ENCODE measurements at regions not wholly inside any gene's neighbourhood (a gene's known extent, or its start where the extent isn't known, plus 50 kb on each side); places are given as distances from the start of the nearest gene placed in this dataset.

DNA sequence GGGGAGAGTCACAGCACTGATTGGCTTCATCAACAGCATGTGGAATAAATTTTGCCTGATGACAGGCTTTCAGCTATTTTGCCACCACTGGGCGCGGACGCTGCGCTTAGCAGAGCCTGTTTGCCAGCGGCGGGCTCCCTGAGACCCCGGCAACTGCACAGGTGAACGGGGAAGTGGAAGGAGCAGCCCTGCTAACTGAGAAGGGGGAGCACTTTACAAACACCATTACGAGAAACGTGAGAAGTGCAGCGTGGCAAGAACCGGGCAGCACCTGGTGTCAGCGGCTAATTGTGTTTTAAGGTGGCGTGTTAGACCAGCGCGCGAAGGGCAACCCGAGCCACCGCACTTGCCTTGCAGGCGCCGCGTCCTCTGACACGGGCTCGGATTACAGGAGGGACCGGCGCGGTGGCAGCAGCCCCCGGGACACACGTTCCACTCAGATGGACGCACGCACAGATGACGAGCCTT lies 307.8 kb upstream of the ARRDC4 start:
- Histone ChIP-seq H3K4me1 (ENCODE audit: control insufficient read depth, low read length) (no peaks in the 10 kb centered on the region), H3K4me3 (ENCODE audit: low read length) (no peak overlapping the region), H3K4me2 (ENCODE audit: low read length) (no peak overlapping the region), H3K79me2 (ENCODE audit: control insufficient read depth, low read length) (no peaks in the 10 kb centered on the region), H4K20me1 (ENCODE audit: control insufficient read depth, insufficient read depth, low read depth, low read length) (no peaks in the 10 kb centered on the region), H3K27me3 (ENCODE audit: control insufficient read depth, low read length) (no peaks in the 10 kb centered on the region), H3K9me2 (replicated peaks; ENCODE audit: control insufficient read depth, low read length) (no peaks in the 10 kb centered on the region), H3K36me3 (ENCODE audit: control insufficient read depth, low read length) (no peaks in the 10 kb centered on the region), H3K9me3 (ENCODE audit: control insufficient read depth, insufficient read depth, low read length) (no peaks in the 10 kb centered on the region), H3K27ac (ENCODE audit: low read depth, low read length) (no peak overlapping the region), H3F3A (ENCODE audit: control insufficient read depth, insufficient read depth) (no peaks in the 10 kb centered on the region)
- TF ChIP-seq, protein P1, sequence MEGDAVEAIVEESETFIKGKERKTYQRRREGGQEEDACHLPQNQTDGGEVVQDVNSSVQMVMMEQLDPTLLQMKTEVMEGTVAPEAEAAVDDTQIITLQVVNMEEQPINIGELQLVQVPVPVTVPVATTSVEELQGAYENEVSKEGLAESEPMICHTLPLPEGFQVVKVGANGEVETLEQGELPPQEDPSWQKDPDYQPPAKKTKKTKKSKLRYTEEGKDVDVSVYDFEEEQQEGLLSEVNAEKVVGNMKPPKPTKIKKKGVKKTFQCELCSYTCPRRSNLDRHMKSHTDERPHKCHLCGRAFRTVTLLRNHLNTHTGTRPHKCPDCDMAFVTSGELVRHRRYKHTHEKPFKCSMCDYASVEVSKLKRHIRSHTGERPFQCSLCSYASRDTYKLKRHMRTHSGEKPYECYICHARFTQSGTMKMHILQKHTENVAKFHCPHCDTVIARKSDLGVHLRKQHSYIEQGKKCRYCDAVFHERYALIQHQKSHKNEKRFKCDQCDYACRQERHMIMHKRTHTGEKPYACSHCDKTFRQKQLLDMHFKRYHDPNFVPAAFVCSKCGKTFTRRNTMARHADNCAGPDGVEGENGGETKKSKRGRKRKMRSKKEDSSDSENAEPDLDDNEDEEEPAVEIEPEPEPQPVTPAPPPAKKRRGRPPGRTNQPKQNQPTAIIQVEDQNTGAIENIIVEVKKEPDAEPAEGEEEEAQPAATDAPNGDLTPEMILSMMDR (IDR thresholded peaks at IDR 0.05; ENCODE audit: low read depth, low read length, poor library complexity, severe bottlenecking), result no peak
- TF ChIP-seq EZH2phosphoT487 (IDR thresholded peaks at IDR 0.05; ENCODE audit: borderline replicate concordance, low read length), result no peak

DNA sequence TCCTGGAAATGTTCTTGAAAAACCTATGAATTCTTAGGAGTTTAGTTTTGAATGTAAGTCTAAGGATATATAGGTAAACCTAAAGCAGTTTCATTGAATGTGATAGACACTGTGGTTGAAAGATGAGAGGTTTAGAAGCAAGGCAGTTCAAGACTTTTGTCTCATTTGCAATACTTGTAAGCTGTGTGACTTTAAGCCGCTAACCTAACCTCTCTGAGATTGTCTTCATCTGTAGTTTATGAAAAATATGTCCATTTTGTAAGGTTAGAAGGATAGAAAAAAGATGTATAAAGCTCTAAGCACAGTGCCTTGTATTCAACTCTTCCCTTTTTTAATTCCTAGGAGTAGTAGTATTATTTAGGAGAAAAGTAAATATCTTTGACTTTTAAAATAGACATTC lies 306.6 kb upstream of the ARRDC4 start:
- Histone ChIP-seq H3K36me3 (ENCODE audit: control insufficient read depth, low read length) (no peaks in the 10 kb centered on the region), H4K20me1 (ENCODE audit: control insufficient read depth, insufficient read depth, low read depth, low read length) (no peaks in the 10 kb centered on the region), H3K4me2 (ENCODE audit: low read length) (no peak overlapping the region), H3K4me3 (ENCODE audit: low read length) (no peak overlapping the region), H3K27me3 (ENCODE audit: control insufficient read depth, low read length) (no peaks in the 10 kb centered on the region), H3F3A (ENCODE audit: control insufficient read depth, insufficient read depth) (no peaks in the 10 kb centered on the region), H3K9me3 (ENCODE audit: control insufficient read depth, insufficient read depth, low read length) (no peaks in the 10 kb centered on the region), H3K79me2 (ENCODE audit: control insufficient read depth, low read length) (no peaks in the 10 kb centered on the region), H3K9me2 (replicated peaks; ENCODE audit: control insufficient read depth, low read length) (no peaks in the 10 kb centered on the region), H3K27ac (ENCODE audit: low read depth, low read length) (no peak overlapping the region), H3K4me1 (ENCODE audit: control insufficient read depth, low read length) (no peaks in the 10 kb centered on the region)
- TF ChIP-seq EZH2phosphoT487 (IDR thresholded peaks at IDR 0.05; ENCODE audit: borderline replicate concordance, low read length), result no peak
- TF ChIP-seq, protein P1 (IDR thresholded peaks at IDR 0.05; ENCODE audit: low read depth, low read length, poor library complexity, severe bottlenecking), result no peak

DNA sequence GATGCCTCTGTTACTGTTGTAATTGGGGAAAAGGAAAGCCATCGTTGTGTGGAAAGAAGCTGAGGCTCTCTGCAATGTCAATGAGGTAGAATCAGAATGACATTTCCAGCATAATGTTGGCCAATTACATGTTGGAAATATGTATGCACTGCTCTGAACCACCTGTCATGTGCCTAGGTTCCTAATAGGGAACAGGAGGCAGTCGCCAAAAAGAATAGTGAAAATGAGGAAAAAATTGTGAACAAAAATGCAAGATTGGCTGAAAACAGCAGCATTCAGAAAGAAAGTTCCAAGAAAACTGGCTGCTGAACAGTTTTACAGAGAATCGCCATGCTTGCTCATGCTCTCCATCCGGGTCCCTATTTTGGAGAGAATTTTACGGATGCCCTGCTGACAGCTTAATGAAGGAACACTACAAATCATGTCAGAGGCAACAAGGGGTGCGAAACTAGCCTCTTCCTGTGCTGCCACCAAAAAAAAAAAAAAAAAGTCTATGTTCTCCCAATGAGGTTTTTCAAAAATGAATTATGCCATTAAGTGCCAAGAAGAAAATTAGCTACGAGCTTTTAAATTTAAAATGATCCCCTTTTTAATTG lies 305.9 kb upstream of the ARRDC4 start:
- H4K20me1 ChIP-seq (ENCODE audit: control insufficient read depth, insufficient read depth, low read depth, low read length), result no peaks in the 10 kb centered on the region
- no peaks in the 10 kb centered on the region for H3K27me3 ChIP-seq (ENCODE audit: control insufficient read depth, low read length)
- no peak overlapping the region for H3K4me2 ChIP-seq (ENCODE audit: low read length)
- H3F3A ChIP-seq (ENCODE audit: control insufficient read depth, insufficient read depth), result no peaks in the 10 kb centered on the region
- H3K9me2 ChIP-seq (replicated peaks; ENCODE audit: control insufficient read depth, low read length), result no peaks in the 10 kb centered on the region
- no peaks in the 10 kb centered on the region for H3K9me3 ChIP-seq (ENCODE audit: control insufficient read depth, insufficient read depth, low read length)
- no peak overlapping the region for H3K27ac ChIP-seq (ENCODE audit: low read depth, low read length)
- no peaks in the 10 kb centered on the region for H3K79me2 ChIP-seq (ENCODE audit: control insufficient read depth, low read length)
- no peak overlapping the region for H3K4me3 ChIP-seq (ENCODE audit: low read length)
- H3K36me3 ChIP-seq (ENCODE audit: control insufficient read depth, low read length), result no peaks in the 10 kb centered on the region
- TF ChIP-seq EZH2phosphoT487 (IDR thresholded peaks at IDR 0.05; ENCODE audit: borderline replicate concordance, low read length), result no peak
- TF ChIP-seq, protein P1 (IDR thresholded peaks at IDR 0.05; ENCODE audit: low read depth, low read length, poor library complexity, severe bottlenecking), result no peak
- no peaks in the 10 kb centered on the region for H3K4me1 ChIP-seq (ENCODE audit: control insufficient read depth, low read length)
